ENCODE measurements at regions not wholly inside any gene's neighbourhood (a gene's known extent, or its start where the extent isn't known, plus 50 kb on each side); places are given as distances from the start of the nearest gene placed in this dataset.

DNA sequence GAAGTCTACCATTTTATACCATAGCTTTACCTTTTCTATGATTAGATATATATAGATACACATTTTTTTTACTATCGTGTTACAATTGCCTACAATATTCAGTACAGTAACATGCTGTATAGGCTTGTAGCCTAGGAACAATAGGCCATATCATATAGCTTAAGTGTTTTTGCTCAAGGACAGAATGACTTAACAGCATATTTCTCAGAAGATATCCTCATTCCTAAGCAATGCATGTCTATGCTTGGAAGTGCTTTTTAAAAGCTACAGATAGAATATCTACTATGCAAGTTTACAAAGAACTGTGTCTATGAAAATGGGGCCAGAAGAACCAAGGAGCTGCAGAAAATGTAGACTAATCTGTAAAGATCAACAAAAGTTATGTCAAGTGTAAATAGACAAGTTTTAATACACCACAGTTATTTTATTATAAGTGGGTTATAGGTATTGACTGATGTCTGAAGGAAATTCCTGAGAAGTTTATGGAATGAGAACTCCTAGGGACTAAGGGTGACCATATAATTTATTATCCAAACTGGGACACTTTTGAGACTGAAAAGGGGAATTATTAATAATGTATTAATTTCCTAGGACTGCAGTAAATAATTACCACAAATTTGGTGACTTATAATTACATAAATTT lies 138.7 kb upstream of the TGFBR2 start:
- DNase-seq (ENCODE audit: extremely low spot score) = no peak
- CTCF ChIA-PET = interaction anchor here (1.8 to 1.9 kb wide), 2 partner anchors 10 to 20 kb away, joined by 4 to 6 read pairs; no protein-coding TSS in a partner anchor
- no peak for TF ChIP-seq CTCF (IDR thresholded peaks at IDR 0.05; ENCODE audit: control extremely low read depth, extremely low read depth, low read depth, missing control alignments)
- POLR2A ChIA-PET = interaction anchor here (0.6 kb wide), 1 partner anchor 1091 kb away, joined by 3 read pairs; no protein-coding TSS in a partner anchor

DNA sequence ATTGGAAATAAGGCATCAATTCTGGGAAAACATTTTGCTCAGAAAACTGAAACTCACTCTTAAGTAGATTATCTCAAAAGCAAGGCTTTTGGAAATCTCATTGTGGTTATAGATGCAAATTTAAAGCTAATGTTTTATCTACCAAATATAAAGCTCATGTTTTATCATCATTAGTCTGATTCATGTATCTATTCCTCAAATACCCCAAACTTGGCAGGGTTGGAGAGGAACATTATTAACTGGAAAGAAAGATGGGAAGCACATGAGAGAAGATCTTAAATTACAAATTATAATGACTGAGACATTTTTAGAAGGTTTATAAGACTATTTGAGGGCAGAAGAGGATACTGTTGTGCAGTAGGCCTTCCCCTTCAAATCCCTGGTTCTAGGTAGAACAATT lies 137.3 kb upstream of the TGFBR2 start:
- TF ChIP-seq CTCF (IDR thresholded peaks at IDR 0.05; ENCODE audit: control extremely low read depth, extremely low read depth, low read depth, missing control alignments) = no peak
- ChIA-PET POLR2A (no interaction called here), CTCF (no interaction called here)
- DNase-seq (ENCODE audit: extremely low spot score) = no peak

- DNase-seq (ENCODE audit: extremely low spot score) = no peak
- CTCF ChIA-PET = no interaction called here
- TF ChIP-seq CTCF (IDR thresholded peaks at IDR 0.05; ENCODE audit: control extremely low read depth, extremely low read depth, low read depth, missing control alignments) = no peak
- POLR2A ChIA-PET = no interaction called here
These were observed 135.9 kb upstream of the TGFBR2 start for GRCh38 chr3:30470496-30470895.

DNA sequence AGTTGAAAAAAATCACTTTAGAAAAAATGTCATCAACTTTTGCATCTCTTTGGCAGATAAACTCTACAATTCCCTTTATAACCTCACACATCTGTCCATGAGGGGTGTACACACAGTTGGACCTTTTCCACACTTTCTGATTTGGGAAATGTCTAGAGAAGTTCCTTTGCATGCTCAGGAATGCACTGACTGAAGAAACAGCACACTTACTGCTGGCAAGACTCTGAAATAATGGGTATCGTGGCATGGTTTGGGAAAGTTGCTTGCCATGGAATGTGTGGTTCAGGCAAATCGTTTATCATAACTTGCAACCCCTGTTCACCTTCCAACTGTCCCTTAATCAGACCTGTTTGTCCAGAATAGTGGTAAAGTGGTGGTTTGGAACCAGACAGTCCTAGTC lies 135.3 kb upstream of the TGFBR2 start:
- POLR2A ChIA-PET = no interaction called here
- CTCF ChIA-PET = no interaction called here
- no peak for TF ChIP-seq CTCF (IDR thresholded peaks at IDR 0.05; ENCODE audit: control extremely low read depth, extremely low read depth, low read depth, missing control alignments)
- no peak for DNase-seq (ENCODE audit: extremely low spot score)

GRCh38 chr3:30471796-30472489 lies 134.5 kb upstream of the TGFBR2 start:
- TF ChIP-seq CTCF (IDR thresholded peaks at IDR 0.05; ENCODE audit: control extremely low read depth, extremely low read depth, low read depth, missing control alignments) = no peak
- ChIA-PET POLR2A (no interaction called here), CTCF (no interaction called here)
- no peak for DNase-seq (ENCODE audit: extremely low spot score)

GRCh38 chr3:30473374-30474051 lies 132.9 kb upstream of the TGFBR2 start:
- ChIA-PET POLR2A (no interaction called here), CTCF (interaction anchor here (1.4 kb wide), 2 partner anchors 14 to 125 kb away, joined by 3 read pairs; no protein-coding TSS in a partner anchor)
- no peak for DNase-seq (ENCODE audit: extremely low spot score)
- TF ChIP-seq CTCF (IDR thresholded peaks at IDR 0.05; ENCODE audit: control extremely low read depth, extremely low read depth, low read depth, missing control alignments) = no peak

Measured in GM10248 (cell line).